ENCODE measurements at regions not wholly inside any gene's neighbourhood (a gene's known extent, or its start where the extent isn't known, plus 50 kb on each side); places are given as distances from the start of the nearest gene placed in this dataset.
"Not testable (repeated sequence)": the region's sequence is repeated elsewhere in the genome, so short reads cannot be mapped to it uniquely, and the experiment has no call there.

DNA sequence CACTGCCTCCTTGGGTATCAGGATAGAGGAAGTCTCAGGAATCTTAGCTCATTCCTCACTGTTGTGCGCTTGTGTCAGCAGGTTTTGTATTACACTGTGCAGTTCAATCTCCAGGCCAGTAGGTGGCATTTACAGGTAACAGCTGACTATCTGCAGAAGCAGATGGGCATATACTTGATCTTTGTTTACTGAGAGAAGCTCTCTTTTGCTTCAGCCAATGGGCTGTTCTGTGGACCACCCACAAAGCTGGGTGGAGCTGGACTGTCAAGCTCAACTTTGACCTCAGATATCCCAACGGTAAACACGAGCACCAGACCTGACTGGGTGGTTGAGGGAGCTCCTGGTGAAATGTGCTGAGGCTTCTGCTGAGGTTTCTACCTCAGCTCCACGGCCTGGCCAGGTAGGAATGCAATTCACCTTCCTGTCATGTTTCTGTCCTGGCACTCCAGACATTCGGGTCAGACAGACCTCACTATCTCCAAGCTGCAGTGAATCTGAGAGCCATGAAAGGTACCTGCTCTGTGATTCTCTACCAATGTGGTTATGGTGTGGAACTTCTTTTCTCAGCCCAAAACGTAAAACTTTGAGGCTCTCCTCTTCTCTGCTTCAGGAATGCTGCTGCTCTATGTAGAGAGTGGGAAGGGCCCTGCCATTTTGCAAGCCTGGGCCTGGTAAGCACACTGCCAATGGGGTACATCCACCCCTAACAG, 167.9 kb upstream of the ACTBL2 start:
- TF ChIP-seq, protein P1, sequence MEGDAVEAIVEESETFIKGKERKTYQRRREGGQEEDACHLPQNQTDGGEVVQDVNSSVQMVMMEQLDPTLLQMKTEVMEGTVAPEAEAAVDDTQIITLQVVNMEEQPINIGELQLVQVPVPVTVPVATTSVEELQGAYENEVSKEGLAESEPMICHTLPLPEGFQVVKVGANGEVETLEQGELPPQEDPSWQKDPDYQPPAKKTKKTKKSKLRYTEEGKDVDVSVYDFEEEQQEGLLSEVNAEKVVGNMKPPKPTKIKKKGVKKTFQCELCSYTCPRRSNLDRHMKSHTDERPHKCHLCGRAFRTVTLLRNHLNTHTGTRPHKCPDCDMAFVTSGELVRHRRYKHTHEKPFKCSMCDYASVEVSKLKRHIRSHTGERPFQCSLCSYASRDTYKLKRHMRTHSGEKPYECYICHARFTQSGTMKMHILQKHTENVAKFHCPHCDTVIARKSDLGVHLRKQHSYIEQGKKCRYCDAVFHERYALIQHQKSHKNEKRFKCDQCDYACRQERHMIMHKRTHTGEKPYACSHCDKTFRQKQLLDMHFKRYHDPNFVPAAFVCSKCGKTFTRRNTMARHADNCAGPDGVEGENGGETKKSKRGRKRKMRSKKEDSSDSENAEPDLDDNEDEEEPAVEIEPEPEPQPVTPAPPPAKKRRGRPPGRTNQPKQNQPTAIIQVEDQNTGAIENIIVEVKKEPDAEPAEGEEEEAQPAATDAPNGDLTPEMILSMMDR (conservative IDR thresholded peaks at IDR 0.05), result peak; percentile 81

DNA sequence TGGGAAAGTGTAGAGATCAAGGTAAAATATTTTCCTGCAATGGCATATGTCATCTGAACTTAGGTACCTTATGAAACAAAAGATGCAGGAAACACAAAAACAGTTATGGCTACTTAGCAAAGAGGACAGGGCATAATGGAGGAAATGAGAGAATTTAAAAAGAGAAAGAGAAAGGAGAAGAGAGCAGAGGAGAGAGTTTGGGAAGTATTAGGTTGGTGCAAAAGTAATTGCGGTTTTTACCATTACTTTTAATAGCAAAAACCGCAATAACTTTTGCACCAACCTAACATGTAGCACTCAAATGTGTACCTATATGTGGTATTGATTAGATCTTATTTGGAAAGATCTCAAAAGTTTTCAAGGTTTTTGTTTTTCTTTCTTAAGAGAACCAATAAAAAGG, 160.1 kb upstream of the ACTBL2 start:
- no peak overlapping the region for H3K27ac ChIP-seq
- TF ChIP-seq, protein P1 (conservative IDR thresholded peaks at IDR 0.05), result no peak

More for the DNA sequence above, 167.9 kb upstream of the ACTBL2 start:
- H3K27ac ChIP-seq, result no peak overlapping the region

GRCh38 chr5:57642066-57642465, 159.5 kb upstream of the ACTBL2 start:
- TF ChIP-seq, protein P1 (conservative IDR thresholded peaks at IDR 0.05), result no peak
- no peak overlapping the region for H3K27ac ChIP-seq

DNA sequence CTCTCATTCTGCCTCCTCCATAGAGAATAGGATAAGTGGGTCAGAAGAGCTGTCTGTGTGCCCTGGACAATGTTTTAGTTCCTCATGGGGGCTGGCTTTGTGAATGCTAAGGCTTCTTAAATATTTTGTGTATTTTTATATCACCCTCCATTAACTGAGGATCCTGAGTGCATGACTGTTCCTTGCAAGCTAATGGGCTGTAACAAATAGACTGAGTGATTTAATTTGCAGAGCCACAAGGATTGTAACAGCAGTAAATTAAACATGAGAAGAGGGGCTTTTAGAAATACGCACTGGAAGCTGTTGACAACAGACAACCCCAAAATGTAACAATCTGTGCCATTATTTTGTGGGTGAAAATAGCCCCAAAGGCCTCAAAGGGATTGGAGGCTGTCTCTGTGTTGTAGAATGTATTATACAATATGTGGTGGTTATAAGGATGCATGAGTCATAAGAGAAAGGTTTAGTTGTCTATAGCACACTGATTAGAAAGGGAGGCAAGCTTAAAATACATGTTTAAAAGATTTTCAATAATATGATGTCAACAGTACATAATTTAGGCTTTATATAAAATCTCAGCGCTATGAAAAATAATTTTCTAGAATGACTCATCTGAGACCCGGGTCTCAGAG, 152.7 kb upstream of the ACTBL2 start:
- H3K27ac ChIP-seq, result no peak overlapping the region
- TF ChIP-seq, protein P1 (conservative IDR thresholded peaks at IDR 0.05), result no peak

DNA sequence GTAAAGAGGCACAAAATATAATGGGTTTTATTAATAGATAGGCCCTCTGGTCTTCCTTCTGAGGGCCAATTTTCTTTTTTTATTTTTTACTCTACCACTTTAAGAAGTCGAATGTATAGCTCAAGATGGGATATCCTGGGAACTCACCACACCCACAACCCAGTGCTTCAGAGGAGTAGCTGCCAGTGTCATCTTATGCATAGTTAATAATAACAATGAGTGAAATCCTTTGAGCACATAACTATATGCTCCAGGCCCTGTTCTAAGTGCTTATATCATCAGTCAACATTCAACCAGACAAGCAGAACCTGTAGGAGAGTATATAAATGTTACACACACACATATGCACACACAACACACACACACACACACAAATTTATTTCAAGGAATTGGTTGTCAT, 150.3 kb upstream of the ACTBL2 start:
- no peak overlapping the region for H3K27ac ChIP-seq
- TF ChIP-seq, protein P1 (conservative IDR thresholded peaks at IDR 0.05), result no peak

GRCh38 chr5:57631139-57631538, 148.5 kb upstream of the ACTBL2 start:
- H3K27ac ChIP-seq, result not testable (repeated sequence)

GRCh38 chr5:57627661-57628060, 145.1 kb upstream of the ACTBL2 start:
- no peak overlapping the region for H3K27ac ChIP-seq
- TF ChIP-seq, protein P1 (conservative IDR thresholded peaks at IDR 0.05), result no peak

- TF ChIP-seq, protein P1 (conservative IDR thresholded peaks at IDR 0.05), result no peak
- H3K27ac ChIP-seq, result no peak overlapping the region
Observed at GRCh38 chr5:57626703-57627102, 144.1 kb upstream of the ACTBL2 start.
